Trophoblast cell (in vitro differentiated cells and primary cell): ENCODE measurements at regions not wholly inside any gene's neighbourhood (a gene's known extent, or its start where the extent isn't known, plus 50 kb on each side); places are given as distances from the start of the nearest gene placed in this dataset.
"Not testable (repeated sequence)": the region's sequence is repeated elsewhere in the genome, so short reads cannot be mapped to it uniquely, and the experiment has no call there.

Experiments used
- DNase-seq, 2 donors: peaks; one replicate each; pipeline ENCODE4 v3.0.0-alpha.2; 2016
- H2AFZ ChIP-seq: 2 replicates; pipeline ENCODE4 v1.6.1; 2013; ENCODE audit warnings: low read length, moderate library complexity, mild to moderate bottlenecking; ENCODE audit not compliant: insufficient read depth, poor library complexity
- H2AK5ac ChIP-seq: 2 replicates; pipeline ENCODE4 v1.6.1; 2013; ENCODE audit warnings: mild to moderate bottlenecking, low read length
- H2BK120ac ChIP-seq: 2 replicates; pipeline ENCODE4 v1.6.1; 2013; ENCODE audit warnings: low read length, mild to moderate bottlenecking, moderate library complexity; ENCODE audit not compliant: insufficient read depth, poor library complexity
- H2BK12ac ChIP-seq: 2 replicates; pipeline ENCODE4 v1.6.1; 2013; ENCODE audit warnings: mild to moderate bottlenecking, low read length, moderate library complexity
- H2BK5ac ChIP-seq: 2 replicates; pipeline ENCODE4 v1.6.1; 2013; ENCODE audit warnings: low read length, low read depth, moderate library complexity, mild to moderate bottlenecking; ENCODE audit not compliant: poor library complexity
- H3K14ac ChIP-seq: 2 replicates; pipeline ENCODE4 v1.6.1; 2013; ENCODE audit warnings: mild to moderate bottlenecking, low read length
- H3K18ac ChIP-seq: 2 replicates; pipeline ENCODE4 v1.6.1; 2013; ENCODE audit warnings: mild to moderate bottlenecking, low read length
- H3K23ac ChIP-seq: 2 replicates; pipeline ENCODE4 v1.6.1; 2013; ENCODE audit warnings: low read length
- H3K27ac ChIP-seq: 2 replicates; pipeline ENCODE4 v1.5.1; 2013; ENCODE audit warnings: low read depth, mild to moderate bottlenecking, inconsistent platforms, low read length, moderate library complexity
- H3K27me3 ChIP-seq: 2 replicates; pipeline ENCODE4 v1.6.1; 2013; ENCODE audit warnings: inconsistent platforms, mild to moderate bottlenecking, low read length, moderate library complexity; ENCODE audit not compliant: insufficient read depth
- H3K36me3 ChIP-seq, 2 experiments: 1 replicate in 1 of 2; 2 replicates in 1 of 2; pipeline ENCODE4 v1.6.1; 2013; ENCODE audit warnings: low read length in 2 of 2, mild to moderate bottlenecking in 2 of 2, moderate library complexity in 1 of 2; ENCODE audit not compliant: insufficient read depth in 2 of 2, control insufficient read depth in 1 of 2
- H3K4ac ChIP-seq: 2 replicates; pipeline ENCODE4 v1.6.1; 2013; ENCODE audit warnings: low read depth, mild to moderate bottlenecking, low read length, moderate library complexity
- H3K4me1 ChIP-seq, 2 experiments: 1 replicate in 1 of 2; 2 replicates in 1 of 2; pipeline ENCODE4 v1.6.1; 2013; ENCODE audit warnings: low read length in 2 of 2, mild to moderate bottlenecking in 2 of 2, moderate library complexity in 1 of 2; ENCODE audit not compliant: insufficient read depth in 2 of 2, control insufficient read depth in 1 of 2
- H3K4me2 ChIP-seq: 2 replicates; pipeline ENCODE4 v1.6.1; 2013; ENCODE audit warnings: inconsistent platforms, mild to moderate bottlenecking, low read length, moderate library complexity
- H3K4me3 ChIP-seq: 2 replicates; pipeline ENCODE4 v1.5.1; 2013; ENCODE audit warnings: mild to moderate bottlenecking, low read depth, low read length, inconsistent platforms
- H3K79me1 ChIP-seq: one replicate; pipeline ENCODE4 v1.6.1; 2013; ENCODE audit warnings: low read length
- H3K79me2 ChIP-seq: 2 replicates; pipeline ENCODE4 v1.6.1; 2013; ENCODE audit warnings: low read length, mild to moderate bottlenecking; ENCODE audit not compliant: control insufficient read depth, insufficient read depth, poor library complexity
- H3K9ac ChIP-seq: 2 replicates; pipeline ENCODE4 v1.6.1; 2013; ENCODE audit warnings: mild to moderate bottlenecking, low read length
- H3K9me3 ChIP-seq: 2 replicates; pipeline ENCODE4 v1.6.1; 2013; ENCODE audit warnings: low read depth, mild to moderate bottlenecking, control low read depth, inconsistent platforms, low read length; ENCODE audit not compliant: insufficient read depth
- H4K12ac ChIP-seq: 2 replicates; pipeline ENCODE4 v1.6.1; 2013; ENCODE audit warnings: low read depth, mild to moderate bottlenecking, low read length, moderate library complexity
- H4K8ac ChIP-seq: 2 replicates; pipeline ENCODE4 v1.6.1; 2013; ENCODE audit warnings: low read depth, mild to moderate bottlenecking, low read length, moderate library complexity
- H4K91ac ChIP-seq: one replicate; pipeline ENCODE4 v1.6.1; 2013; ENCODE audit warnings: low read depth, mild to moderate bottlenecking, low read length, moderate library complexity
- WGBS: extraction: QIAGEN DNeasy Blood & Tissue Kit; methylation state at CpG from one replicate; pipeline ENCODE4 v1.1.7; 2013; ENCODE audit warnings: missing lambda C conversion rate; ENCODE audit not compliant: insufficient read length, insufficient coverage; ENCODE audit errors: extremely low coverage; 5-methylcytosine and 5-hydroxymethylcytosine counted together

- peaks cover 11% of the 10 kb centered on the region for H3K9me3 ChIP-seq
- no peaks in the 10 kb centered on the region for H3K27me3 ChIP-seq
- H2AK5ac ChIP-seq = no peak overlapping the region
- no peak overlapping the region for H4K12ac ChIP-seq
- no peak overlapping the region for H3K9ac ChIP-seq
- H3K27ac ChIP-seq = no peak overlapping the region
- no peak overlapping the region for H2BK120ac ChIP-seq
- peak overlapping the region; percentile 33 for H3K4me3 ChIP-seq
- H2BK12ac ChIP-seq = no peak overlapping the region
- no peak overlapping the region for H2AFZ ChIP-seq
- no peak for DNase-seq
- H3K4me2 ChIP-seq = no peak overlapping the region
- no peak overlapping the region for H3K4ac ChIP-seq
- H3K4me1 ChIP-seq = no peaks in the 10 kb centered on the region
- no peaks in the 10 kb centered on the region for H3K36me3 ChIP-seq
- no peaks in the 10 kb centered on the region for H3K79me1 ChIP-seq
- no peak overlapping the region for H3K18ac ChIP-seq
- H3K79me2 ChIP-seq = no peaks in the 10 kb centered on the region
- H4K91ac ChIP-seq = no peak overlapping the region
- H4K8ac ChIP-seq = no peak overlapping the region
- H3K23ac ChIP-seq = no peak overlapping the region
- H3K14ac ChIP-seq = no peak overlapping the region
- no CpG with 5 or more reads among the region's 3 CpGs for WGBS
- no peak overlapping the region for H2BK5ac ChIP-seq
These were observed 193.4 kb downstream of the BARX2 start for GRCh38 chr11:129569007-129569406.

- H3K79me2 ChIP-seq, DNase-seq, H3K9ac ChIP-seq, H3K79me1 ChIP-seq, H3K36me3 ChIP-seq, H3K4me2 ChIP-seq, H2AK5ac ChIP-seq, H4K8ac ChIP-seq, H3K27ac ChIP-seq, H3K14ac ChIP-seq, H3K4me1 ChIP-seq, H2BK120ac ChIP-seq, H3K4ac ChIP-seq, H4K12ac ChIP-seq, H2BK5ac ChIP-seq, H3K23ac ChIP-seq, H2BK12ac ChIP-seq, H3K27me3 ChIP-seq, H3K4me3 ChIP-seq, H2AFZ ChIP-seq, H3K18ac ChIP-seq, H4K91ac ChIP-seq: not testable (repeated sequence)
- H3K9me3 ChIP-seq = peaks cover 11% of the 10 kb centered on the region
- WGBS = no CpG with 5 or more reads among the region's 8 CpGs
These were observed 197.0 kb downstream of the BARX2 start for GRCh38 chr11:129572667-129573066.

- no peak overlapping the region for H3K9ac ChIP-seq
- H3K4me3 ChIP-seq = no peak overlapping the region
- H2AFZ ChIP-seq = no peak overlapping the region
- no peak overlapping the region for H3K23ac ChIP-seq
- no peak overlapping the region for H3K4ac ChIP-seq
- no peak overlapping the region for H2BK120ac ChIP-seq
- no peak for DNase-seq
- H3K18ac ChIP-seq = no peak overlapping the region
- no CpG with 5 or more reads among the region's 13 CpGs for WGBS
- no peak overlapping the region for H3K14ac ChIP-seq
- H2AK5ac ChIP-seq = no peak overlapping the region
- no peak overlapping the region for H3K27ac ChIP-seq
- H4K12ac ChIP-seq = no peak overlapping the region
- no peaks in the 10 kb centered on the region for H3K27me3 ChIP-seq
- no peak overlapping the region for H4K91ac ChIP-seq
- no peaks in the 10 kb centered on the region for H3K79me1 ChIP-seq
- no peak overlapping the region for H2BK12ac ChIP-seq
- H2BK5ac ChIP-seq = no peak overlapping the region
- no peaks in the 10 kb centered on the region for H3K36me3 ChIP-seq
- H3K79me2 ChIP-seq = no peaks in the 10 kb centered on the region
- peaks cover 11% of the 10 kb centered on the region for H3K9me3 ChIP-seq
- no peaks in the 10 kb centered on the region for H3K4me1 ChIP-seq
- H3K4me2 ChIP-seq = no peak overlapping the region
- no peak overlapping the region for H4K8ac ChIP-seq
These were observed 197.5 kb downstream of the BARX2 start for GRCh38 chr11:129573161-129573560.

- Histone ChIP-seq H3K4me2 (no peak overlapping the region), H2AK5ac (no peak overlapping the region), H3K18ac (no peak overlapping the region), H3K14ac (no peak overlapping the region), H3K27me3 (no peaks in the 10 kb centered on the region), H3K4ac (no peak overlapping the region), H3K4me3 (no peak overlapping the region), H3K9ac (no peak overlapping the region), H3K23ac (no peak overlapping the region), H3K4me1 (no peaks in the 10 kb centered on the region), H4K91ac (no peak overlapping the region), H4K8ac (no peak overlapping the region), H3K27ac (no peak overlapping the region), H3K36me3 (no peaks in the 10 kb centered on the region), H3K79me2 (no peaks in the 10 kb centered on the region), H2AFZ (no peak overlapping the region), H2BK5ac (no peak overlapping the region), H4K12ac (no peak overlapping the region), H2BK120ac (no peak overlapping the region), H2BK12ac (no peak overlapping the region), H3K79me1 (no peaks in the 10 kb centered on the region), H3K9me3 (peaks cover 7% of the 10 kb centered on the region)
- no CpG with 5 or more reads among the region's 13 CpGs for WGBS
- DNase-seq = no peak
These were observed 198.8 kb downstream of the BARX2 start for GRCh38 chr11:129574431-129574830.
